ENCODE measurements at regions not wholly inside any gene's neighbourhood (a gene's known extent, or its start where the extent isn't known, plus 50 kb on each side); places are given as distances from the start of the nearest gene placed in this dataset.

DNA sequence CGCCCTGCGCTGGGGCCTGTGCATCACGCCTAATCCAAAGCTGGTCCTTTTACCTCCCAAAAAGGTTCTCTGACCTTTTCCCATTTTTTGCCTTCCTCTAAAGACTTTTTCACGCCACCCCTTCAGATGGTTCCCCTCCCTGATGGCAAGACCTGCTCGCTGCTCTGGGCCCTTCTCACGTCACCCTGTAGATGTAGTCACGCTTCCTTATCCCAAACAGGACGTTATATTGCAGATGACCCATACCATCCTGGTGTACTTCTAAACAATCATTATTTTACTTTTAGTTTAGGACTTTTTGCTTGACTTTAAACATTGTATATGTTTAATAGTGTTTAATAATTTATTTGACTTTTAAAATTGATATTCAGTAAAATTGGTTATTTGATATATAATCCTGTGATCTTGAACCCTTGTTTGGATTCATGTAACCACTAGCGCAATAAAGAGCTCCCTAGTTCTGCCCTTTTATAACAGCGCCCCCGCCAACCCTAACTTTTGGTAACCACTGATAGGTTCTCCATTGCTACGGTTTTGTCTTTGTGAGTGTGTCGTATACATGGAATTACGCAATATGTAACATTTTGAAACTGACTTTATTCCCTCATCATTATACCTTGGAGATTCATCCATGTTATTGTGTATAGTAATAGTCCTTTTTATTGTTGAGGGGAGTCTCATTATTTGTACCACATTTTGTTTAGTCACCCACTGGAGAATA is 159.0 kb upstream of the CHRNA7 start:
- no peak for DNase-seq (ENCODE audit: low read depth in 2 of 2)

DNA sequence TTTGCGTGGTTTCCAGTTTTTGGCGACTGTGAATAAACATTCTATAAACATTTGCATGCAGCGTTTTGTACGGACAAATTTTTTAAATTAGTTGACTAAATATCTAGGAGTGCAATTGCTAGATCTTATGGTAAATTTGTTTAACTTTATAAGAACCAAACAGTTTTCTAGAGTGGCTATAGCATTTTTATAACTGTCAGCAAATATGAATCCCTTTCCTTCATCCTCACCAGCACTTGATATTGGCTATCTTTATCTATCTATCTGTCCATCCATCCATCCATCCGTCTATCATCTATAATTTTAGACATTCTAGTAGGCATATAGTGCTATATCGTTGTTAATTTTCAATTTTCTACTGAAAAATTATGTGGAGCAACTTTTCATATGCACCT is 158.4 kb upstream of the CHRNA7 start:
- DNase-seq (ENCODE audit: low read depth in 2 of 2), result no peak

DNA sequence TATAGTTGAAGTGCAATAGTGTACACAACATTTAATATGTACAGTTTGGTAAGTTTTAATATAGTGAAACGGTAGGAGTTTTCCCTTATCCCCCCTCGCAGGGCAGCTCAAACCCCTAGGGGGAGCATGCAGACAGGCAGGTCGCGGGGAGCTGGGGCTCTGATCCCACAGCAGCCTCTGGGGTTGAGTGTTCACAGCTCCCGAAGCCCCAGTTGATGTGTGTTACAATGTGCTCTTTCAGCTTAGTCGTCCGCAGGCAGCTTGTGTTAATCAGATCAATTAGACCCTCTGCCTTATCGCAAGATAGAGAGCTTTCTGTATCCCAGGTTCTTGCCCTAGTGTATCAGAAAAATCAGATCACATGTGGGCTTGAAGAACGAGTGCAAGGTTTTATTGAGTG is 143.1 kb upstream of the CHRNA7 start:
- no peak for DNase-seq (ENCODE audit: low read depth in 2 of 2)

DNA sequence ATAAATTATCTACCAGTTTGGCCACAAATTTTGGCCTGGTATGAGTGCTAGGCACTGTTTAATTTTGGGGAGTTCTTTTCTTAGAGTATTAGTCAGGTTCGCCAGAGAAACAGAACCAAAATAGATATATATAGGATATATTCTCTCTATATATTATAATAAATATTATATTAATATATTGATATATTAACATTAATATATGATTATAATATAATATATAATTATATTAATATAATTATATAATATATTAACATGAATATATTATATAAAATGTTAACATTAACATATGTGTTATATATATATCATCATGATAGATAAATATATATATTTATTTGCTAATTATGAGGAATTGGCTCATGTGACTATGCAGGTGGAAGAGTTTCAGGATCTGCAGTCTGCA is 137.8 kb upstream of the CHRNA7 start:
- no peak for DNase-seq (ENCODE audit: low read depth in 2 of 2)

DNA sequence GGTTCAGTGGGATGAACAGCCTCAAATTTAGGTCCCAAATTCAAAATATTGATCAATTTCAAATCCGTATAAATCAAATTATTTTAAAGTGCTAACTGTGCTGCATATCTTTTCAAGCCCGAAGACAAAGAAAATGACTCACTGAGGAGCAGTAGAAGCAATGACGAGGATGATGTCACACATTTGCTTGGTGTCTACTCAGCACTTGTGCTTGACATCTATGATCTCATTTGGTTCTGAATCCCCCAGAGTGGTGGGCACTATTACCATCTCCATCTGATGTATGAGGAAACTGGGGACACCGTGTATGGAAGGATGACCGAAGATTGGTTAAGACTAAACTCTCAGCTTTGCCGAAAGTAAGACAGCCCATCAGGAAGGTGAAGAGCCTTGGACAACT is 136.5 kb upstream of the CHRNA7 start:
- no peak for DNase-seq (ENCODE audit: low read depth in 2 of 2)

DNA sequence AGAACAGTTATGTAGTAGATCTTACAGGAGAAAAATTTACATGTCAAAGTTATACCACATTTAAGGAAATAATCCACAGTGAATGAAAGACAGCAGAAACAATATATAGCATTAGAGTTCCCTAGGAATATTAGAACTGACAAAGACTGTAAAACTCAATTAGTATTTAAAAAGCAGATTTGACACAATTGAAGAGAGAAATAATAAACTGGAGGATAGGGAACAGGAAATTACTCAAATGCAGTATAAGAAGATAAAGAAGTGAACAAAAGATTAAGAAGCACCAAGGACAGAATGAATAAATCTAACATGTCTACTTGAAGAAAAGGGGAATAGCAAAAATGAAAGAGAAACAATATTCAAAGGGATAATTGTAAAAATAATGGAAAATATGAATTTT is 132.6 kb upstream of the CHRNA7 start:
- DNase-seq (ENCODE audit: low read depth in 2 of 2), result no peak

DNA sequence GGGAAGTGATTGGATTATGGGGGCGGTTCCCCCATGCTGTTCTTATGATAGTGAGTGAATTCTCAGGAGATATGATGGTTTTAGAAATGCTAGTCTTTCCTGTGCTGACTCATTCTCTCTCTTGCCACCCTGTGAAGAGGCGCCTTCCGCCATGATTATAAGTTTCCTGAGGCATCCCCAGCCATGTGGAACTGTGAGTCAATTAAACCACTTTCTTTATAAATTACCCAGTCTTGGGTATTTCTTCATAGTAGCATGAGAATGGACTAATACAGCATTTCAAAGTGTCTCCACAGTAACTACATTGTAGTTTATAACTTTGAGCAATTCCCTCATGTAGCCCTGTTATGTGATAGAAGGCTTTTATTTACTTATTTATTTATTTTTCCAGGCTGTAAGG is 128.8 kb upstream of the CHRNA7 start:
- DNase-seq (ENCODE audit: low read depth in 2 of 2), result no peak

DNA sequence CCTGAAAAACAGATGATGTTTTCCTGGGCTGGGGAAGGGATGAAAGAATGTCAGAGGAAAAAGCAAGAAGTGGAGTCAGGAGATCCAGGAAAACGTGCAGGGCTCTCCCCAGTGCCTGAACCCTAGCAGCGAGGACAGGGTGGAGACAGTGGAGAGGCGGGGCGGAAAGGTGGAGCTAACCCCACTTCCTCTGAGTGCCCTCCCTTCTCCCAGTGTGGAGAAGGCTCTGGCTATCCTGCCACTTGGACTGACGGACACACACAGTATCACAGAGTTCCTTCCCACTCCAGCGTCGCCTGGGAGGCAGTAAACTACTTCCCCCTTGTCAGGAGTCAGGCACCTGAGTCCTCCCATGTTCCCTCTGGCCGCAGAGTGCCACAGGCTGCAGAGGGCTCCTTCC is 125.3 kb upstream of the CHRNA7 start:
- DNase-seq (ENCODE audit: low read depth in 2 of 2), result no peak

DNA sequence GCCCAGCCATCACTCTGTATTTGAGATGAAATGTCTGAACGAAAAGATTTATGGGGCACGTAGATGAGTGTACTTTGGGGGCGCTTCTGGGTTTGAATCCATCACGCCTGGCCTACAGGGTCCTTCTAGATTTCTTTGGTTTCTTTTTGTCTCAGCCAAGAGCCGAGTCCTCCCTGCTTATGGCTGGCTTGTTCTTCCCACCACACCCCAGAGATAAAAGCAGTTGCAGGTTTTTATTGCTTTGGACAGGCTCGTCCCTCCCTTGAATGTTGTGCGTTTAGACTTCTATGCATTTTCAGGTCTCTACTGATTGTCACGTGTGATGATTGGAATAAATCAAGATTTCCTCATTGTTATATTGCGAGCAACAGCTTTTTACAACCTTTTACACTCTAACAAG is 104.8 kb upstream of the CHRNA7 start:
- no peak for DNase-seq (ENCODE audit: low read depth in 2 of 2)

DNA sequence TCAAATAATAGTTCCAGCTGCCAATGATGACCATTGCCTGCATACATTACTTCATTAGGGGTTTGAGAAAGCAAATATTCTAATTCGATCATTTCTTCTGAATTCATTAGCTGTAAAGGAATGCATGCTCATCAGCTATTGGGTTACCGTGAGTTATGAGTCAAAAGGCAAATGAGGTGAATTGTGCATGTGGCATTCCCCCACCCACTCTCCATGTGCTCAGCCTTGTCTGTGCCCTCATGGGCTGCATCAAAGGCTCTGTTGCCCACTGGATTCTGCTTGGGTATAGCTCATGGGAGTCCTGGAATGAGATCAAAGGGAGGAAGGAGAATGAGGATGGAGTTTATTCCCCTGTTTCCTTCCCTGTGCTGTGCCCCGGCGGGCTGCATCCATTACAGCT is 99.3 kb upstream of the CHRNA7 start:
- no peak for DNase-seq (ENCODE audit: low read depth in 2 of 2)

DNA sequence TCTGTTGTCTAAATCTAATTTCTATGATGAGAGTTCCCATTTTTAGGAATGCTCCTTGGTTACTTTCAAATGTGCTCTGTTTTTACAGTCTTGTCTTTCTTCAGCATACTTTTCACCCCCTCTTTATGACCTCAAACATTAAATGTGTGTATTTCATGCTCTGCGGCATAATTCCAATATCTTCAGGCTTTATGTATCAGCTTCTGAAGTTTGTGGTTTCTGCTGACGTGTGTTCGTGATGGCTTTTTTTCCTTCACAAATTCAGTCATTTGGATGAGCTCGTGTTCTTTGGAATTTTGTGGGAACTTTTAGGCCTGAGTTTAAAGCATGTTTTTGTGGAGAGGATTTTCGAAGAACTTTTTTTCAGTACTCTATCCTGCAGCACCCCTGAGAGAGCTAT is 97.7 kb upstream of the CHRNA7 start:
- DNase-seq (ENCODE audit: low read depth in 2 of 2), result no peak

DNA sequence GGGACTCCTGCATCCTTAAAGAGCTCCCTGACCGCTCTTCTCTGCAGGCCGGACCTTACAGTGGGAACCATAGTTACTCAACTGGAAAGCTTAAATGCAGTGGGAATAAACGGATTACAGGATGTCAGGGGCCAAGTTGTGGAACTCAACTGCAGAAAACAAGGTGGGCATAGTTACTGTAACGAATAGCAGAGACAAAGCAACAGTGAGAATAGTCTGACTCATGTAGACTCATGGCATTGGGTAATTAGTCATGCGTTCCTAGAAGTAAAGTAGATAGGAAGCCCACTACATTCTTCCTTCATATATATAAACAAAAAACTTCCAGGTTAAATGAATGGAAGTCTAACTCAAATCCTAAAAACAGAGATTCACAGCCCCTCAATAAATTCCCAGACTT is 95.5 kb upstream of the CHRNA7 start:
- DNase-seq (ENCODE audit: low read depth in 2 of 2), result no peak

DNA sequence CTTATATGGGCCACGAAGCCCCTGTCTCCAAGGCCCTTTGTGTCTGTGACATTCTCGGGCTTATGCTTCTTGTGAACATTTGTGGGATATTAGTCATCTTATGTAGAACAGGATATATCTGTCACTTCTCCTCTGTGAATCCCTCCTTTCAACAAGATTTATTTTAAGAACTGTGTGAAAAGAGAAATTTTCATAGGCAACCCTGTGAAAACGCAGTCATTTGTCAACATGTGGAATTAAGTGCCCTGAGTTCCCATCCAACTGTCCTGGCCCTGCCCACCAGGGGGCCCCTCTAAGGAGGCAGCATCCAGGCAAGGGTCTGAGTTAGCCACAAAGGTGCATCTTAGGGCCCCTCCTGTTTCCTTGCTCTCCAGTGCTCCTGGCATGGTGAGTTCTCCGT is 76.8 kb upstream of the CHRNA7 start:
- no peak for DNase-seq (ENCODE audit: low read depth in 2 of 2)

DNA sequence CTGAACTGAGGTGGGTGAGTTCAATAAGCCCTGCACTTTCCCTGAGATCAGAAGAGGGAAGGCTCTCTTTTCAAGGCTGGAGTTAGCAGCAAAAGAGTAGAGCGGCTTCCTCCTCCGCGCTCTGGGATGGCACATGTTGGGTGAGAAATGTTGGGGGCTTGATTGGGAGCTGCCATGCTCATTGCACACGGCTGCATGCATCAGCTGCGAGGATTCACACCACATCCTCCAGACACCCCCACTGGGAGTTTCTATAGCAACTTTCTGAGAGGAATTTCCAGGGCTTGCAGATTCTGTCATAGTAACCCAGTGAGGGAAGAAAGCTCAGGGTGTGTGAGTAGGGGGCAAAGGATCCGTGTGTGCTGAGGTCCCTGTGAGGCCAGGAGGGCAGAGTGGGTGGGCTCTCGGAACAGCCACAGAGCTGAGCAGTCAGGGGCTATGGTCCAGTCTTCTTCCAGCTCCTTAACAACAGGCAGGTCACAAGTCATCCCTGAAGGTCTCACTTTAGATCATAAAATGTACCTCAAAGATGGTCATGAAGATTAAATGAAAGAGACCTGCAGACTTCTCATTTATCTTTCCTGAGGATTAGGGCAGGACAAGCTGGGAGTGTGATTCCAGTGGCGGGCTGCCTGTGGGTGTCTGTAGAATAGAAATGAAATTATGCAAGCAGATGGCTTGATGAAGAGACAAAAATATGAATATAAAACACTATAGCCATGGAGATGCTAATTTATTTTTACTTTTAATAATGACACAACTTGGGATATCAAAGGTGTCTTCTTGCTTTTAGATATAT is 75.7 kb upstream of the CHRNA7 start:
- no peak for DNase-seq (ENCODE audit: low read depth in 2 of 2)

DNA sequence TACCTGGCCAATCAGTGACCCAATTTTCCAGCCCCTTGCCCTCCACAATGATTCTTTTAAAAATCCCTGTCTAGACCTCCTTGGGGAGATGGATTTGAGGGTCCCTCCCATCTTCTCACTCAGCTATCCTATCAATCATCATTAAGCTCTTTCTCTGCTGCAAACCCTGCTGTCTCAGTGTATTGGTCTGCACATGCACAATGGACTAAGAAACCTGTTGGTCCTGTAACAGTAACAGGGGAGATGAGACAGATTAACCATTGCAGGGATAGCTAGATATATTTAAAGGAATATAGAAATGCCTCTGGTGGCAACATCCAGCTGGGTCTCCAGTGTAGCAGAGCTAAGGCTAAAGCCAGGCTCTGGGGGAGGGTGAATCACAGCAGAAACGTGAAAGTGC is 74.6 kb upstream of the CHRNA7 start:
- no peak for DNase-seq (ENCODE audit: low read depth in 2 of 2)

DNA sequence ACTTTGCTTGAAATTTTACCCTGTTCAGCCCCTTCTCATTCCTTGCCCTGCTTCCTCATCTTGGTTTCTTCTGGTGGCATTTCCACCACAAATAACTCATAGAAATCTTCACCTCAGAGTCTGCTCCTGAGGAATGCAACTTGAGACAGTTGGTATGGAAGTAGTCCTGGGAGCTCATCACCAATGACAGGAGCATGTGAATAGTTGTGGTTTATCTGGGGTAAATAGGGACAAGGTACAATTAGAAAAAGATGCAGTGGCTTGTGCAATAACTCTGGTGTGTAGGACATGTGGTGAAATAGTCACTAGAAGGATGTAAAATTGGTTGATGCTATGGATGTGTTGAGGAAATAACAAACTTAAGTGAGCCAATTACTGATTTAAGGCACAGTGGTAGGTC is 72.7 kb upstream of the CHRNA7 start:
- DNase-seq (ENCODE audit: low read depth in 2 of 2), result no peak

DNA sequence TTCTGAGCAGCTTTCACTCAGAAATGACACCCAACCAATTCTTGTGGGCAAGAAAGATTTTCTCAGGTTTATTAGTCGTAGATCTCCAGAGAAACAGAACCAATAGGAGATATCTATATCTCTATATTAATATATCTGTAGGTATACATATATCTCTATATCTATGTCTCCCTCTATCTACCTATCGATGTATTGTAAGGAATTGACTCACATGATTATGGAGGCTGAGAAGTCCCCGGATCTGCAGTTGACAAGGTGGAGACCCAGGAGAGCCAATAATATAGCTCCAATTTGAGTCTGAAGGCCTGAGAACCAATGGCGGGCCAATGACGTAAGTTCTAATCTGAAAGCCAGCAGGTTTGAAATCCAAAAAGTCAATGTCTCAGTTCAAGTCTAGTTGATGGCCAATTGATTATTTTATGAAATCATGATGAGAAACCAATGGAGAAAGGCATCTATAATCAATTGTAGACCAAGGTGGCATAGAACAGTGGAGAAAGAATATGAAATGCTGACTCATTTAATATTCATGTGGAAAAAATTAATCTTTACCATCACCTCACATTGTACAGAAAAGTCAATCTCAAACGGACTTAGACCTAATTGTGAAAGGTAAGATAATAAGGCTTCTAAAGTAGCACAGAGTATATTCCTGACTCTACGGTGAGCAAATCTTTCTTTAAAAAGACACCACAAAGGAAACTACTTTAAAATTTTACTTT is 65.6 kb upstream of the CHRNA7 start:
- no peak for DNase-seq (ENCODE audit: low read depth in 2 of 2)

DNA sequence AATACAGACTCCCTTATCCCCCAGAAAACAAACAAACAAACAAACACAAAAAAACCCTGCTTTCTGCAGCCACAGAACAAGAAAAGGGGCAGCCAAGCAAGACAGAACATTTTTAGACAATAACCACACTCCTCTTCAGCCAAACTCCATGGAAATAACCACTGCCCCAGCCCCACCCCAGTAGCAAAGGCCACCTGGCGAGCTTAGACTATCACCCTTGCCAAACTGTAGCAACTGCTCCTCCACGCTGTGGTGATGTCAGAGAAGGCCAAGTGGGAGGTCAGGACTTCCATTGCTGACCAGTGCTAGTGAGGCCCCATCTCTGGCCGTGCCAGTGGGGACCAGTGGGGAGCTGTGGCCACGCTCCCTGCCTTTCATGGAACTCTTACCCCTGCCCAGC is 60.3 kb upstream of the CHRNA7 start:
- DNase-seq (ENCODE audit: low read depth in 2 of 2), result no peak

DNA sequence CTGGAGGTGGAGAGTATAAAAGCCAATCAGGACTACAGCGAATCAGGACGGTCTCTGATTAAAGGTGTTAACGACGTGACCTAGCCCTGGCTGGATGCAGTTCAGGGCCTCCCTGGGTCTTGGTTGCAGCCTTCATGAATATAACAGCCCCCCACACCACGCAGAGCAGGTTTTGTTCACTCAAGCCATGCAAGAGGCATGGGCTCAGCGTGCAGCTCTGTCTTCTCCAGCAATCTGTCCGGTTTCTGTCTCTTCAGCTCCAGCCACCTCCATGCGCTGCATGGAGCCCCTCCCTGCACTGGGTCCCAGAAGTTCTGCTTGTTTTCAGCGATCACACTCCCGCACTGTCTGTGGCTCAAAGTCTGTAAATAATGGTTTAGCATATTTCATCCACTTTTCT is 57.1 kb upstream of the CHRNA7 start:
- no peak for DNase-seq (ENCODE audit: low read depth in 2 of 2)

DNA sequence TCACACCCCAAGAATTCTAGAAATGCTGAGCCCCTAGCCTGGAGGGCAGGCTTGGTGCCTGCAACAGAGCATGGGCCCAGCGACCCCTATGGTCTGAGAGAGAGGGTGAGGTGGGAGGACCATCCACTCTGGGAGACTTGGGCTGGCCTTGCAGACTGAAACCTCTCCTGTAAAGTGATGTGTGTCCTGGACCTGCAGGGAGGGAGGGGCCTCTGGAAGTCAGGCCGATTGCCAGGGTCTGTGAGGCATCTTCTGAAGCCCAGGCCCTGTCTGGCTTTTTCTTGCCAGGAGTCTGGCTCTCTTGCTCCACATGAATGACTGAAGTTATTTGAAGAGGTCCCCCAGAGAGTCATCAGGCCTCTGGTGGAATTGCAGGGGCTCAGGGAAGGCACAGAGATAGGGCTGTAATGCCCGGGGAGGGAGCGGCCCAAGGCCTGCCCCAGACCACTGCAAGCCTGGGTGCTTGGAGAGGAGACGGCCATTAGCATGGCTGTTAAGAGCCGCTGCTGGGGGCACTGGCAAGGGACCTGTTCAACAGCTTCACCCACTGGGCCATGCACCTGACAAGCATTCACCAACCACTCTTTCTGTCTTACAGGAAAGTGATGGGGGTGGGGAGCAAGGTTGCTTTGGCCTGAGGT is 56.0 kb upstream of the CHRNA7 start:
- no peak for DNase-seq (ENCODE audit: low read depth in 2 of 2)

DNA sequence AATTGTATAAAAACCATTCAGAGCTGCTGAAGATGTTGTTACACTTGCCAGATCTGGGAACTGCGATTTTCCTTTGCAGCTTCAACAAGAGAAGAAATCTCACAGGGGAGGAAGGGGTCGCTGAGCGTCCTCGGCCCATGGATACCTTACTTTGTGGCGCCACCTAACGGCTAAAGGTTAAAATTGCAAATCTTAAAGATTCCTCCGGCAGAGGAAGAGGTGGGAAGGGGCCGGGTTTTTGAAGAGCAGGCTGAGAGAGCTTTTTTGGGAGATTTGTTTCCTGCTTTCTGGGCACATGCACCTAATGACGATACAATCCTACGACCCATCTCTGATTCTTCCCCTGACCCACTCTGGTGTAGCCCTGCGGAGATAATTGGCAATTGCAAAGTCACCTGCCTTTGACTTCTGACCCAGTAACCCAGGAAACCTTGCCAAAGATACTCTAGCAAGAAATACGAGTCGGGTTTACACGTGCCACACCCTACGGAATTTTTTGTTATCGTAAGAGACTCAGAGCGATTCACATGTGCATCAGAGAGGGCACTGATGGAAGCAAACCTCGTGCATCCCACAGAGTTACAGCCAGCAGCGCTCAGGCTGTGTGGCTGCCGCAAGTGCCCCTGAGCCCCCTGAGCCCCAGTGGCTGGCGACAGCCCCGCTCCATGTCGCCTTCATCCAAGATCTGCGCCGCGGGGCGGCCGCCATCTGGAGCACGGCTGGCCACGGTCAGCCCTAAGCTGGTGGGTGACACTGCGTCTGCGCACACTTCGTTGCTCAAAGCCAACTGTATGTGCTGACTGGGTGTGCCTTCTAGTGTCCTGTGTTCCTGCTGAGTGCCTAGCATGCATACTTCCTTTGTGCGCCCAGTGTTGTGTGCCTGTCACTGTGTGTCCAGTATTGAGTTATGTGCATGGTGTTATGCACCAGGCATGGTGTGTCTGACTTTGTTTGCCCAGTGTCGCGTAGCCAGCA is 55.2 kb upstream of the CHRNA7 start:
- no peak for DNase-seq (ENCODE audit: low read depth in 2 of 2)
